ENCODE measurements at regions not wholly inside any gene's neighbourhood (a gene's known extent, or its start where the extent isn't known, plus 50 kb on each side); places are given as distances from the start of the nearest gene placed in this dataset.

- no peaks in the 10 kb centered on the region for H3K36me3 Mint-ChIP-seq (ENCODE audit: insufficient read depth)
- ATAC-seq (replicated peaks) = no peak
Measured at GRCh38 chr6:85192186-85192585, 257.7 kb upstream of the NT5E start.

DNA sequence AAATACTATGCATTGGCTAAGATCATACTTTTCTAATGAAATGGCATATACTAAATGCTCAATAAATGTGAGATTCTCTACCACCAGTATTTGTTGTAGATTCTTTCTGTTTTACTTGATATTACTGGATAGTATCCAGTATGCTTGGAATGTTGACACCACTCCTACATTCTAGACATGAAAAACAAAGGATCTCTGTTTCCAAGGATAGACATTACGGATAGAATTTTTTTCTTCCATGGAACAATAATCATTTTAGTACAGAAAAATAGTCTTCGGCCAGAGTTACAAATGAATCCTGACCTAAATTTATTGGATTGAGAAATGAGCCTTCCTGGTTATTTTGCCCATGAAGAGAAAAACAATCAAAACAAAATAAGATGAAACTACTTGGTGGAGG lies 258.2 kb upstream of the NT5E start:
- no peaks in the 10 kb centered on the region for H3K36me3 Mint-ChIP-seq (ENCODE audit: insufficient read depth)
- no peaks in the 10 kb centered on the region for H3K27me3 Mint-ChIP-seq
- no peak overlapping the region for H3K27ac Mint-ChIP-seq
- no peak for DNase-seq
- H3K9me3 Mint-ChIP-seq = peaks cover 2 to 20% of the 10 kb centered on the region in 2 donors
- no peak overlapping the region for H3K4me3 Mint-ChIP-seq
- ATAC-seq (replicated peaks) = no peak
- no peaks in the 10 kb centered on the region for H3K4me1 Mint-ChIP-seq (ENCODE audit: low read depth in 2 of 2)

More at GRCh38 chr6:85192186-85192585, 257.7 kb upstream of the NT5E start:
- no peak for DNase-seq
- peaks cover 2 to 20% of the 10 kb centered on the region in 2 donors for H3K9me3 Mint-ChIP-seq
- H3K27ac Mint-ChIP-seq = no peak overlapping the region
- no peak overlapping the region for H3K4me3 Mint-ChIP-seq
- no peaks in the 10 kb centered on the region for H3K4me1 Mint-ChIP-seq (ENCODE audit: low read depth in 2 of 2)
- H3K27me3 Mint-ChIP-seq = no peaks in the 10 kb centered on the region

- peaks cover 0 to 20% of the 10 kb centered on the region in 2 donors for H3K9me3 Mint-ChIP-seq
- H3K27ac Mint-ChIP-seq = no peak overlapping the region
- H3K4me1 Mint-ChIP-seq (ENCODE audit: low read depth in 2 of 2) = no peaks in the 10 kb centered on the region
- H3K36me3 Mint-ChIP-seq (ENCODE audit: insufficient read depth) = peaks cover 3% of the 10 kb centered on the region
- no peaks in the 10 kb centered on the region for H3K27me3 Mint-ChIP-seq
- DNase-seq (no peak), ATAC-seq (replicated peaks) (no peak)
- no peak overlapping the region for H3K4me3 Mint-ChIP-seq
Measured at GRCh38 chr6:85186546-85187175, 263.2 kb upstream of the NT5E start.

DNA sequence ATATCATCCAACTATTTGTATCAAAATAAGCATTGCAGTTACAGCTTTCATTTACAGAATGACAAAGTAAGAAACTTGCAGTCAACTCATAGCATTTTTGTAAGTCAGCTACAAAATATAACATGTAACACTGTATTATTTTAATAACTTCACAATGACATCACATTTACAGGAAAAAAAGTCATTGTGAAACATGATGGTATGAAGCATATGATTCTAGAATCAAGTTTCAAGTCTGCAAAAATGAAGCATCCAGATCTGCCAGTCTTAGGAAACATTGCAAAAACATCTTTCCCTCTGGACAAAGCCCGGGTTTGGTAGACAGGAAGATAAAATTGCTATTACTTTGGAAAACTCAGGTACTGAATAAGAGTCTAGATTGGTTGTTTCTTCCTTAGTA lies 263.9 kb upstream of the NT5E start:
- Mint-ChIP-seq H3K4me3 (no peak overlapping the region), H3K9me3 (peaks cover 0 to 20% of the 10 kb centered on the region in 2 donors), H3K27me3 (no peaks in the 10 kb centered on the region), H3K36me3 (ENCODE audit: insufficient read depth) (peaks cover 3% of the 10 kb centered on the region), H3K4me1 (ENCODE audit: low read depth in 2 of 2) (no peaks in the 10 kb centered on the region), H3K27ac (no peak overlapping the region)
- ATAC-seq (replicated peaks) (no peak), DNase-seq (no peak)

GRCh38 chr6:85183841-85184240 lies 266.0 kb upstream of the NT5E start:
- DNase-seq (no peak), ATAC-seq (replicated peaks) (no peak)
- peaks cover 0 to 9% of the 10 kb centered on the region in 2 donors for H3K9me3 Mint-ChIP-seq
- no peak overlapping the region for H3K27ac Mint-ChIP-seq
- H3K4me3 Mint-ChIP-seq = no peak overlapping the region
- H3K4me1 Mint-ChIP-seq (ENCODE audit: low read depth in 2 of 2) = no peaks in the 10 kb centered on the region
- no peaks in the 10 kb centered on the region for H3K27me3 Mint-ChIP-seq
- peaks cover 3% of the 10 kb centered on the region for H3K36me3 Mint-ChIP-seq (ENCODE audit: insufficient read depth)

GRCh38 chr6:85172705-85173104 lies 277.2 kb upstream of the NT5E start:
- Mint-ChIP-seq H3K4me1 (ENCODE audit: low read depth in 2 of 2) (no peaks in the 10 kb centered on the region), H3K27ac (no peak overlapping the region), H3K27me3 (no peaks in the 10 kb centered on the region), H3K9me3 (peaks cover 0 to 4% of the 10 kb centered on the region in 2 donors), H3K36me3 (ENCODE audit: insufficient read depth) (no peaks in the 10 kb centered on the region), H3K4me3 (no peak overlapping the region)
- no peak for DNase-seq
- no peak for ATAC-seq (replicated peaks)

DNA sequence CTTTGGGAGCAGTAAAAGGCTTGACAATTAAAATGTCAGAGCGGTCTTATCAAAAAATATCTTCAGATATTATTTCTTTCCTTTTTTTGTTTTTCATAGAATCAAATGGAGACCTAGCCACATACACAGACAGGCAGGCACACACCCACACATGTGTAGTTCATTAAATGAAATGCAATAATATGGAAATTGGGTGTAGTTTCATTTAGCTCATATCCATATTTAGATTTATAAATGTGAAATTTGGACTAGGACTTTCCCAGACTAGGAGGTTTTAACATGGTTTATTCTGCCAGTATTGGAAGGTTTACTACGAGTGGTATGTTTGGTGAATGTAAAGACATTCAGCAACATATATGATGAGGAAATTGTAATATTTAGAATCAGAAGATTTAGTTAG lies 277.7 kb upstream of the NT5E start:
- H3K27me3 Mint-ChIP-seq = no peaks in the 10 kb centered on the region
- ATAC-seq (replicated peaks) (no peak), DNase-seq (no peak)
- H3K4me1 Mint-ChIP-seq (ENCODE audit: low read depth in 2 of 2) = no peaks in the 10 kb centered on the region
- no peaks in the 10 kb centered on the region for H3K36me3 Mint-ChIP-seq (ENCODE audit: insufficient read depth)
- H3K9me3 Mint-ChIP-seq = peaks cover 0 to 4% of the 10 kb centered on the region in 2 donors
- H3K4me3 Mint-ChIP-seq = no peak overlapping the region
- H3K27ac Mint-ChIP-seq = no peak overlapping the region

- ATAC-seq (replicated peaks) = no peak
- peaks cover 0 to 1% of the 10 kb centered on the region in 2 donors for H3K9me3 Mint-ChIP-seq
- no peaks in the 10 kb centered on the region for H3K36me3 Mint-ChIP-seq (ENCODE audit: insufficient read depth)
Measured at GRCh38 chr6:85169189-85169588, 280.7 kb upstream of the NT5E start.

GRCh38 chr6:85168146-85168545 lies 281.7 kb upstream of the NT5E start:
- DNase-seq (no peak), ATAC-seq (replicated peaks) (no peak)
- H3K27me3 Mint-ChIP-seq = no peaks in the 10 kb centered on the region
- no peaks in the 10 kb centered on the region for H3K4me1 Mint-ChIP-seq (ENCODE audit: low read depth in 2 of 2)
- peaks cover 4 to 6% of the 10 kb centered on the region in 2 donors for H3K9me3 Mint-ChIP-seq
- H3K27ac Mint-ChIP-seq = no peak overlapping the region
- H3K4me3 Mint-ChIP-seq = no peak overlapping the region
- H3K36me3 Mint-ChIP-seq (ENCODE audit: insufficient read depth) = no peaks in the 10 kb centered on the region

More at GRCh38 chr6:85169189-85169588, 280.7 kb upstream of the NT5E start:
- H3K4me1 Mint-ChIP-seq (ENCODE audit: low read depth in 2 of 2) = no peaks in the 10 kb centered on the region
- no peaks in the 10 kb centered on the region for H3K27me3 Mint-ChIP-seq
- no peak overlapping the region for H3K4me3 Mint-ChIP-seq
- no peak overlapping the region for H3K27ac Mint-ChIP-seq
- DNase-seq = no peak

DNA sequence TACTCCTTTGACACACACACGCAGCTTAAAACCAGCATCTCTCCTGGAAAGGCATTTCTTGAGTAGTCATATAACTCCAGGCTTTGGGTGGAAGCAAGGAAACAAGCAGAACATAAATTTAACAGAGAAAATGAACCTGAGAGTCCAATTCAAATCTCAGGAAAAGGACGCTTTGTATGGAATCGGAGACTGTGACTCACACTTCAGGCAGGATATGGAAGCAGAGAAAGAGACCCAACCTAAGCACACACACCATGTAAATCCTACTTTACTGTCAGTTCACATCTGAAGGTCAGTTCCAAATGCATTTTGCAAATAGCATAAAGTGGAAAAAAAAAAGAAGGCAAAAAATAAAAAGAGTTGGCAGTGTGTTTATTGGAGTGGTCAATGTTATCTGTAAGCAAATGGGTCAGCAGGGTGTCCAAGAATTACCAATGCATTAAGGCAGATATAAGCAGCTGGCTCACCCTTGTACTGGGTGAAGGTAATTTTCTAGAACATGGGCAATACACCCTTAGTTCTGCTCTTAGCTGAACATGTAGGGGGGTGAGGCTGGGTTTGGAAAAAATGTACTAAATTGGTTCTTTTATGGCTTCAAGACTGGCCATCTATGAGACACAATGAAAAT lies 283.7 kb upstream of the NT5E start:
- ATAC-seq (replicated peaks) = no peak
- no peaks in the 10 kb centered on the region for H3K4me1 Mint-ChIP-seq (ENCODE audit: low read depth in 2 of 2)
- no peak overlapping the region for H3K4me3 Mint-ChIP-seq
- no peak for DNase-seq
- peaks cover 4 to 6% of the 10 kb centered on the region in 2 donors for H3K9me3 Mint-ChIP-seq
- no peak overlapping the region for H3K27ac Mint-ChIP-seq
- H3K27me3 Mint-ChIP-seq = no peaks in the 10 kb centered on the region
- no peaks in the 10 kb centered on the region for H3K36me3 Mint-ChIP-seq (ENCODE audit: insufficient read depth)

- no peaks in the 10 kb centered on the region for H3K36me3 Mint-ChIP-seq (ENCODE audit: insufficient read depth)
- H3K27ac Mint-ChIP-seq = no peak overlapping the region
- no peaks in the 10 kb centered on the region for H3K27me3 Mint-ChIP-seq
- no peak overlapping the region for H3K4me3 Mint-ChIP-seq
- ATAC-seq (replicated peaks) = no peak
- H3K9me3 Mint-ChIP-seq = peaks cover 3 to 6% of the 10 kb centered on the region in 2 donors
- H3K4me1 Mint-ChIP-seq (ENCODE audit: low read depth in 2 of 2) = no peaks in the 10 kb centered on the region
- DNase-seq = no peak
Measured at GRCh38 chr6:85163156-85164080, 286.5 kb upstream of the NT5E start.

- DNase-seq (no peak), ATAC-seq (replicated peaks) (no peak)
- H3K27me3 Mint-ChIP-seq = no peaks in the 10 kb centered on the region
- H3K36me3 Mint-ChIP-seq (ENCODE audit: insufficient read depth) = no peaks in the 10 kb centered on the region
- H3K4me3 Mint-ChIP-seq = no peak overlapping the region
- H3K4me1 Mint-ChIP-seq (ENCODE audit: low read depth in 2 of 2) = no peaks in the 10 kb centered on the region
- H3K27ac Mint-ChIP-seq = no peak overlapping the region
- peaks cover 0 to 5% of the 10 kb centered on the region in 2 donors for H3K9me3 Mint-ChIP-seq
Measured at GRCh38 chr6:85157311-85157710, 292.6 kb upstream of the NT5E start.

- H3K27ac Mint-ChIP-seq = no peak overlapping the region
- no peaks in the 10 kb centered on the region for H3K4me1 Mint-ChIP-seq (ENCODE audit: low read depth in 2 of 2)
- no peak overlapping the region for H3K4me3 Mint-ChIP-seq
- no peak for ATAC-seq (replicated peaks)
- peaks cover 6 to 9% of the 10 kb centered on the region in 2 donors for H3K9me3 Mint-ChIP-seq
- no peak for DNase-seq
- no peaks in the 10 kb centered on the region for H3K36me3 Mint-ChIP-seq (ENCODE audit: insufficient read depth)
- H3K27me3 Mint-ChIP-seq = no peaks in the 10 kb centered on the region
Measured at GRCh38 chr6:85143676-85144075, 306.2 kb upstream of the NT5E start.
